H1 (cell line): ENCODE measurements at regions not wholly inside any gene's neighbourhood (a gene's known extent, or its start where the extent isn't known, plus 50 kb on each side); places are given as distances from the start of the nearest gene placed in this dataset.

Experiments used
- CTCF ChIA-PET: fragments of 300-600 bp; sonication (Branson Sonifier 250); formaldehyde crosslinking; loops from one replicate; lab custom pipeline; 2021; ENCODE audit not compliant: partially characterized antibody; lab: Charles Lee
- POLR2A ChIA-PET: fragments of 300-600 bp; sonication (Branson Sonifier 250); formaldehyde crosslinking; loops from one replicate; lab custom pipeline; 2021; ENCODE audit warnings: inconsistent platforms; ENCODE audit not compliant: partially characterized antibody; lab: Charles Lee
- DNase-seq, 2 experiments: peaks; one replicate each; pipeline versions ENCODE4 v3.0.0 to v3.0.0-alpha.2; 2010 to 2022; ENCODE audit warnings: low spot score in 2 of 2, low read depth in 1 of 2, mixed read lengths in 1 of 2
- FAIRE-seq: peaks from 2 replicates; lab custom pipeline; 2011; peaks lifted over from hg19 to GRCh38; lab: Jason Lieb, UNC
- H2AFZ ChIP-seq: 2 replicates; pipeline ENCODE4 v1.8.1; 2012; ENCODE audit warnings: low read length, inconsistent platforms
- H2AK5ac ChIP-seq: 2 replicates; pipeline ENCODE4 v1.6.1; 2013; ENCODE audit warnings: low read depth, low read length
- H2BK120ac ChIP-seq: replicated peaks from 2 replicates; pipeline ENCODE3; 2013; ENCODE audit warnings: low read depth, low read length, inconsistent platforms
- H2BK12ac ChIP-seq: 2 replicates; pipeline ENCODE4 v1.6.1; 2013; ENCODE audit warnings: low read depth, low read length
- H2BK15ac ChIP-seq: 2 replicates; pipeline ENCODE4 v1.6.1; 2013; ENCODE audit warnings: low read length
- H2BK20ac ChIP-seq: 2 replicates; pipeline ENCODE4 v1.6.1; 2013; ENCODE audit warnings: low read length
- H2BK5ac ChIP-seq: 2 replicates; pipeline ENCODE4 v1.6.1; 2013; ENCODE audit warnings: low read depth, low read length
- H3K14ac ChIP-seq: 2 replicates; pipeline ENCODE4 v1.6.1; 2013; ENCODE audit warnings: inconsistent platforms; ENCODE audit not compliant: insufficient read length
- H3K18ac ChIP-seq: 2 replicates; pipeline ENCODE4 v1.6.1; 2013; ENCODE audit warnings: low read length; ENCODE audit errors: extremely low read depth
- H3K23ac ChIP-seq: 2 replicates; pipeline ENCODE4 v1.6.1; 2013; ENCODE audit warnings: inconsistent platforms; ENCODE audit not compliant: insufficient read length
- H3K23me2 ChIP-seq: 2 replicates; pipeline ENCODE4 v1.6.1; 2013; ENCODE audit warnings: low read depth, low read length
- H3K27ac ChIP-seq: 2 replicates; pipeline ENCODE4 v1.6.1; 2011; ENCODE audit warnings: low read depth, low read length, inconsistent platforms
- H3K27me3 ChIP-seq, 4 experiments: replicated peaks in 1 of 4; 1 replicate in 1 of 4; 2 replicates in 3 of 4; pipeline versions ENCODE4 v1.6.1 to v1.8.1; 2011 to 2013; ENCODE audit warnings: low read length in 3 of 4, mild to moderate bottlenecking in 3 of 4, inconsistent platforms in 2 of 4, mixed read lengths in 2 of 4, moderate library complexity in 1 of 4; ENCODE audit not compliant: control insufficient read depth in 3 of 4, insufficient read depth in 3 of 4; ENCODE audit errors: extremely low read depth in 1 of 4
- H3K36me3 ChIP-seq, 4 experiments: 2 replicates each; pipeline versions ENCODE4 v1.6.1 to v1.8.1; 2011 to 2013; ENCODE audit warnings: mild to moderate bottlenecking in 4 of 4, low read length in 3 of 4, moderate library complexity in 2 of 4, control low read depth in 1 of 4, inconsistent platforms in 1 of 4; ENCODE audit not compliant: insufficient read depth in 4 of 4, control insufficient read depth in 2 of 4
- H3K4ac ChIP-seq: replicated peaks from 2 replicates; pipeline ENCODE3; 2013; ENCODE audit warnings: low read length, low read depth, mixed read lengths, inconsistent platforms; ENCODE audit not compliant: insufficient read length
- H3K4me1 ChIP-seq, 4 experiments: replicated peaks in 1 of 4; 1 replicate in 1 of 4; 2 replicates in 3 of 4; pipeline versions ENCODE4 v1.6.1 to v1.8.1; 2011 to 2013; ENCODE audit warnings: low read length in 3 of 4, inconsistent platforms in 2 of 4, mixed read lengths in 1 of 4; ENCODE audit not compliant: insufficient read depth in 4 of 4, control insufficient read depth in 3 of 4
- H3K4me2 ChIP-seq, 2 experiments: 2 replicates each; pipeline versions ENCODE4 v1.6.1 to v1.8.1; 2011 to 2013; ENCODE audit warnings: low read depth in 2 of 2, low read length in 2 of 2, control low read depth in 1 of 2, inconsistent platforms in 1 of 2, mild to moderate bottlenecking in 1 of 2; ENCODE audit not compliant: insufficient read depth in 1 of 2
- H3K4me3 ChIP-seq, 4 experiments: fragments of 200-600, 300-600 bp in 1 of 4; sonication (generic), shearing (Covaris generic), sonication (Bioruptor Twin) in 1 of 4; 2 replicates each; pipeline versions ENCODE4 v1.5.1 to v1.8.1; 2011 to 2016; ENCODE audit warnings: low read length in 4 of 4, low read depth in 3 of 4, control low read depth in 2 of 4, inconsistent platforms in 2 of 4, mild to moderate bottlenecking in 2 of 4, mixed read lengths in 1 of 4, moderate library complexity in 1 of 4; ENCODE audit not compliant: insufficient read depth in 2 of 4; ENCODE audit errors: extremely low read depth in 1 of 4
- H3K56ac ChIP-seq: replicated peaks from 2 replicates; pipeline ENCODE3; 2013; ENCODE audit warnings: low read depth, mild to moderate bottlenecking, mixed read lengths, low read length, inconsistent platforms; ENCODE audit not compliant: insufficient read length
- H3K79me1 ChIP-seq: 2 replicates; pipeline ENCODE4 v1.6.1; 2013; ENCODE audit warnings: low read depth, low read length, control low read depth
- H3K79me2 ChIP-seq, 2 experiments: 2 replicates each; pipeline versions ENCODE4 v1.6.1 to v1.8.1; 2012 to 2013; ENCODE audit warnings: low read length in 2 of 2, mild to moderate bottlenecking in 2 of 2, inconsistent platforms in 1 of 2; ENCODE audit not compliant: insufficient read depth in 2 of 2, control insufficient read depth in 1 of 2
- H3K9ac ChIP-seq, 4 experiments: replicated peaks in 1 of 4; 1 replicate in 1 of 4; 2 replicates in 3 of 4; pipeline versions ENCODE4 v1.6.1 to v1.8.1; 2011 to 2013; ENCODE audit warnings: low read depth in 3 of 4, low read length in 3 of 4, control low read depth in 2 of 4, mild to moderate bottlenecking in 2 of 4, moderate library complexity in 2 of 4, inconsistent platforms in 1 of 4; ENCODE audit errors: extremely low read depth in 1 of 4
- H3K9me3 ChIP-seq, 2 experiments: 2 replicates each; pipeline versions ENCODE4 v1.6.1 to v1.8.1; 2012 to 2013; ENCODE audit warnings: mild to moderate bottlenecking in 2 of 2, moderate library complexity in 2 of 2, control low read depth in 1 of 2, inconsistent platforms in 1 of 2, low read depth in 1 of 2, low read length in 1 of 2, mixed read lengths in 1 of 2; ENCODE audit not compliant: insufficient read depth in 2 of 2
- H4K20me1 ChIP-seq, 2 experiments: replicated peaks in 1 of 2; 2 replicates each; pipeline versions ENCODE3 to v1.8.1; 2011 to 2013; ENCODE audit warnings: inconsistent platforms in 2 of 2, low read length in 2 of 2, mild to moderate bottlenecking in 1 of 2; ENCODE audit not compliant: insufficient read depth in 2 of 2, control insufficient read depth in 1 of 2
- H4K5ac ChIP-seq: 2 replicates; pipeline ENCODE4 v1.6.1; 2013; ENCODE audit warnings: low read length, low read depth, mixed read lengths, inconsistent platforms; ENCODE audit not compliant: insufficient read length
- H4K8ac ChIP-seq: 2 replicates; pipeline ENCODE4 v1.8.0; 2013; ENCODE audit warnings: mild to moderate bottlenecking, moderate library complexity, low read length, inconsistent platforms; ENCODE audit not compliant: insufficient read depth; ENCODE audit errors: extremely low read depth
- H4K91ac ChIP-seq: replicated peaks from 2 replicates; pipeline ENCODE3; 2013; ENCODE audit warnings: low read length, mixed read lengths, inconsistent platforms; ENCODE audit not compliant: insufficient read length
- BCL11A ChIP-seq, 2 experiments: IDR thresholded peaks; one replicate each; pipeline ENCODE4 v1.6.1; 2011; ENCODE audit warnings: low read depth in 2 of 2, low read length in 2 of 2, mild to moderate bottlenecking in 2 of 2
- CEBPB ChIP-seq: IDR thresholded peaks from 2 replicates; pipeline ENCODE4 v1.6.1; 2012; ENCODE audit warnings: low read depth, low read length
- CHD1 ChIP-seq: IDR thresholded peaks from 2 replicates; pipeline ENCODE4 v1.6.1; 2012; ENCODE audit warnings: low read depth, low read length, improper control_type of control experiment
- CTBP2 ChIP-seq: IDR thresholded peaks from 2 replicates; pipeline ENCODE4 v1.7.0; 2011; ENCODE audit warnings: borderline replicate concordance, mild to moderate bottlenecking, moderate library complexity, mixed read lengths, low read length; ENCODE audit not compliant: insufficient read depth, insufficient read length
- CTCF ChIP-seq, 3 experiments: IDR thresholded peaks; 1 replicate in 2 of 3; 2 replicates in 1 of 3; pipeline versions ENCODE4 v1.5.1 to v1.6.1; 2011; ENCODE audit warnings: low read length in 3 of 3, mild to moderate bottlenecking in 3 of 3, inconsistent platforms in 2 of 3, low read depth in 1 of 3, moderate library complexity in 1 of 3; ENCODE audit not compliant: insufficient read depth in 1 of 3; ENCODE audit errors: control extremely low read depth in 1 of 3
- SIRT6 ChIP-seq: IDR thresholded peaks from one replicate; pipeline ENCODE4 v1.7.1; 2012; ENCODE audit warnings: low read length, inconsistent platforms
- SRF ChIP-seq: IDR thresholded peaks from 2 replicates; pipeline ENCODE4 v1.6.1; 2011; ENCODE audit warnings: mild to moderate bottlenecking, low read depth, low read length, moderate library complexity
- WGBS, 2 experiments: shearing (Covaris generic) in 1 of 2; methylation state at CpG; one replicate each; pipeline versions ENCODE4 v1.1.6 to v1.1.7; 2013 to 2015; ENCODE audit warnings: low lambda C conversion rate in 2 of 2, mixed read lengths in 2 of 2, inconsistent platforms in 1 of 2, low coverage in 1 of 2, missing lambda C conversion rate in 1 of 2; ENCODE audit not compliant: insufficient replicate concordance in 2 of 2, insufficient coverage in 1 of 2, insufficient read length in 1 of 2; ENCODE audit errors: extremely low coverage in 1 of 2, missing lambda C conversion rate in 1 of 2; 5-methylcytosine and 5-hydroxymethylcytosine counted together
- TF ChIP-seq, protein P1 (sequence below): IDR thresholded peaks from 2 replicates; pipeline ENCODE4 v1.6.1; 2012; ENCODE audit warnings: inconsistent platforms

GRCh38 chr3:176927706-176928581 is 269.3 kb downstream of the TBL1XR1 start:
- no peak overlapping the region for H3K4me3 ChIP-seq
- H2BK12ac ChIP-seq = no peak overlapping the region
- no peak overlapping the region for H2AK5ac ChIP-seq
- CTCF ChIA-PET = interaction anchor here (0.6 to 4.6 kb wide), 7 partner anchors 13 to 710 kb away, joined by 3 to 27 read pairs (median 3); no protein-coding TSS in a partner anchor
- TF ChIP-seq BCL11A (IDR thresholded peaks at IDR 0.05; ENCODE audit: low read depth in 2 of 2, low read length in 2 of 2) (no peak), CEBPB (peak; percentile 25; the same call in 1 of the 2 replicates), CTBP2 (no peak), SRF (no peak), CHD1 (no peak), CTCF (IDR thresholded peaks at IDR 0.05; ENCODE audit: control extremely low read depth in 1 of 3, insufficient read depth in 1 of 3, low read depth in 1 of 3, low read length in 3 of 3) (no peak), SIRT6 (no peak)
- TF ChIP-seq, protein P1, sequence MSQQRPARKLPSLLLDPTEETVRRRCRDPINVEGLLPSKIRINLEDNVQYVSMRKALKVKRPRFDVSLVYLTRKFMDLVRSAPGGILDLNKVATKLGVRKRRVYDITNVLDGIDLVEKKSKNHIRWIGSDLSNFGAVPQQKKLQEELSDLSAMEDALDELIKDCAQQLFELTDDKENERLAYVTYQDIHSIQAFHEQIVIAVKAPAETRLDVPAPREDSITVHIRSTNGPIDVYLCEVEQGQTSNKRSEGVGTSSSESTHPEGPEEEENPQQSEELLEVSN = no peak
- TF ChIP-seq, all 59 proteins: peak for 1
- Histone ChIP-seq H2BK20ac (no peak overlapping the region), H3K4ac (no peak overlapping the region), H4K5ac (no peak overlapping the region), H4K91ac (no peak overlapping the region), H2AFZ (no peak overlapping the region), H3K79me1 (no peaks in the 10 kb centered on the region), H3K9ac (no peak overlapping the region), H3K4me1 (no peaks in the 10 kb centered on the region), H3K9me3 (no peaks in the 10 kb centered on the region), H3K27me3 (no peaks in the 10 kb centered on the region), H3K14ac (no peak overlapping the region), H2BK15ac (no peak overlapping the region), H3K18ac (no peak overlapping the region), H4K20me1 (no peaks in the 10 kb centered on the region), H3K4me2 (no peak overlapping the region), H3K36me3 (no peaks in the 10 kb centered on the region), H4K8ac (no peak overlapping the region), H3K23me2 (no peaks in the 10 kb centered on the region), H3K27ac (no peak overlapping the region), H3K23ac (no peak overlapping the region), H2BK120ac (no peak overlapping the region), H3K79me2 (no peaks in the 10 kb centered on the region), H3K56ac (no peak overlapping the region), H2BK5ac (no peak overlapping the region)
- no peak for FAIRE-seq
- DNase-seq = no peak
- POLR2A ChIA-PET = no interaction called here
- 90% methylated on average over 3 of the region's 3 CpGs; no CpG with 5 or more reads in 1 of the 2 experiments for WGBS, 2 experiments
